WERI-Rb-1 (cell line): ENCODE measurements at regions not wholly inside any gene's neighbourhood (a gene's known extent, or its start where the extent isn't known, plus 50 kb on each side); places are given as distances from the start of the nearest gene placed in this dataset.
"Not testable (repeated sequence)": the region's sequence is repeated elsewhere in the genome, so short reads cannot be mapped to it uniquely, and the experiment has no call there.

ENCODE experiments used
- DNase-seq: peaks from one replicate; pipeline ENCODE4 v3.0.0-alpha.2; 2020
- H3K27ac ChIP-seq: fragments of 250-450 bp; sonication (Bioruptor Pico); 2 replicates; pipeline ENCODE4 v1.5.1; 2020; ENCODE audit warnings: mild to moderate bottlenecking, moderate library complexity
- H3K27me3 ChIP-seq: fragments of 250-450 bp; sonication (Bioruptor Pico); 2 replicates; pipeline ENCODE4 v1.5.1; 2021; ENCODE audit warnings: mild to moderate bottlenecking, low read depth, moderate library complexity; ENCODE audit not compliant: insufficient read depth, severe bottlenecking
- H3K36me3 ChIP-seq: fragments of 250-450 bp; sonication (Bioruptor Pico); 2 replicates; pipeline ENCODE4 v1.5.1; 2020; ENCODE audit warnings: mild to moderate bottlenecking, moderate library complexity
- H3K4me3 ChIP-seq: 2 replicates; pipeline ENCODE4 v1.5.1; 2011; ENCODE audit warnings: low read depth, mild to moderate bottlenecking, control low read depth, low read length
- H3K9me3 ChIP-seq: fragments of 250-450 bp; sonication (Bioruptor Pico); 2 replicates; pipeline ENCODE4 v1.5.1; 2021; ENCODE audit warnings: mild to moderate bottlenecking, moderate library complexity; ENCODE audit not compliant: severe bottlenecking
- CTCF ChIP-seq: IDR thresholded peaks from 2 replicates; pipeline ENCODE4 v1.5.1; 2011; ENCODE audit warnings: low read depth, mild to moderate bottlenecking, control low read depth, inconsistent platforms, low read length

GRCh38 chr10:23834091-23834490 is 374.8 kb upstream of the KIAA1217 start:
- H3K27me3 ChIP-seq: no peaks in the 10 kb centered on the region
- no peak overlapping the region for H3K4me3 ChIP-seq
- no peaks in the 10 kb centered on the region for H3K9me3 ChIP-seq
- no peak overlapping the region for H3K27ac ChIP-seq
- DNase-seq: no peak
- no peaks in the 10 kb centered on the region for H3K36me3 ChIP-seq
- no peak for TF ChIP-seq CTCF

GRCh38 chr10:23850631-23851030 is 358.3 kb upstream of the KIAA1217 start:
- Histone ChIP-seq H3K4me3 (no peak overlapping the region), H3K27me3 (no peaks in the 10 kb centered on the region), H3K27ac (no peak overlapping the region), H3K9me3 (no peaks in the 10 kb centered on the region), H3K36me3 (no peaks in the 10 kb centered on the region)
- no peak for TF ChIP-seq CTCF
- DNase-seq: no peak

- Histone ChIP-seq H3K27me3 (no peaks in the 10 kb centered on the region), H3K9me3 (no peaks in the 10 kb centered on the region), H3K36me3 (no peaks in the 10 kb centered on the region), H3K27ac (no peak overlapping the region), H3K4me3 (no peak overlapping the region)
- TF ChIP-seq CTCF: no peak
- no peak for DNase-seq
Observed at GRCh38 chr10:23859598-23859997, 349.3 kb upstream of the KIAA1217 start.

- Histone ChIP-seq H3K9me3 (no peaks in the 10 kb centered on the region), H3K4me3 (no peak overlapping the region), H3K27me3 (no peaks in the 10 kb centered on the region), H3K36me3 (no peaks in the 10 kb centered on the region), H3K27ac (no peak overlapping the region)
- DNase-seq: no peak
- no peak for TF ChIP-seq CTCF
Observed at GRCh38 chr10:23864631-23865147, 344.2 kb upstream of the KIAA1217 start.

- H3K9me3 ChIP-seq, H3K4me3 ChIP-seq, H3K27me3 ChIP-seq, H3K36me3 ChIP-seq, DNase-seq, H3K27ac ChIP-seq: not testable (repeated sequence)
Observed at GRCh38 chr10:23866985-23867384, 342.0 kb upstream of the KIAA1217 start.

GRCh38 chr10:23868121-23868520 is 340.8 kb upstream of the KIAA1217 start:
- H3K27ac ChIP-seq: no peak overlapping the region
- H3K27me3 ChIP-seq: no peaks in the 10 kb centered on the region
- H3K4me3 ChIP-seq: no peak overlapping the region
- TF ChIP-seq CTCF: no peak
- no peaks in the 10 kb centered on the region for H3K36me3 ChIP-seq
- no peak for DNase-seq
- H3K9me3 ChIP-seq: no peaks in the 10 kb centered on the region
